Fibroblast of skin of abdomen (primary cell): ENCODE measurements at regions not wholly inside any gene's neighbourhood (a gene's known extent, or its start where the extent isn't known, plus 50 kb on each side); places are given as distances from the start of the nearest gene placed in this dataset.
"Not testable (repeated sequence)": the region's sequence is repeated elsewhere in the genome, so short reads cannot be mapped to it uniquely, and the experiment has no call there.

Experiments used
- DNase-seq: peaks from one replicate; pipeline ENCODE4 v3.0.0-alpha.2; 2013

- DNase-seq: no peak
Observed at GRCh38 chr3:193803288-193803687, 210.3 kb downstream of the OPA1 start.

GRCh38 chr3:193805448-193805847 is 212.4 kb downstream of the OPA1 start:
- peak; percentile 95 for DNase-seq

GRCh38 chr3:193808317-193808716 is 215.3 kb downstream of the OPA1 start:
- no peak for DNase-seq

- DNase-seq: no peak
Observed at GRCh38 chr3:193809106-193809505, 216.1 kb downstream of the OPA1 start.

GRCh38 chr3:193812078-193812725 is 219.2 kb downstream of the OPA1 start:
- DNase-seq: no peak

- no peak for DNase-seq
Observed at GRCh38 chr3:193812791-193813500, 219.9 kb downstream of the OPA1 start.

GRCh38 chr3:193813501-193813830 is 220.5 kb downstream of the OPA1 start:
- no peak for DNase-seq

- DNase-seq: no peak
Observed at GRCh38 chr3:193814166-193814892, 221.3 kb downstream of the OPA1 start.

GRCh38 chr3:193815246-193816027 is 222.4 kb downstream of the OPA1 start:
- DNase-seq: no peak

- DNase-seq: no peak
Observed at GRCh38 chr3:193816028-193816395, 223.0 kb downstream of the OPA1 start.

GRCh38 chr3:193816656-193817311 is 223.8 kb downstream of the OPA1 start:
- DNase-seq: peak; percentile 44

- DNase-seq: no peak
Observed at GRCh38 chr3:193819117-193820010, 226.4 kb downstream of the OPA1 start.

- DNase-seq: no peak
Observed at GRCh38 chr3:193821151-193821668, 228.2 kb downstream of the OPA1 start.

- peak; percentile 96 for DNase-seq
Observed at GRCh38 chr3:193822492-193823212, 229.6 kb downstream of the OPA1 start.

GRCh38 chr3:193823213-193823605 is 230.2 kb downstream of the OPA1 start:
- DNase-seq: not testable (repeated sequence)

GRCh38 chr3:193824365-193824764 is 231.4 kb downstream of the OPA1 start:
- no peak for DNase-seq

- no peak for DNase-seq
Observed at GRCh38 chr3:193825617-193826016, 232.6 kb downstream of the OPA1 start.

GRCh38 chr3:193826159-193826795 is 233.3 kb downstream of the OPA1 start:
- peak; percentile 68 for DNase-seq

- no peak for DNase-seq
Observed at GRCh38 chr3:193827040-193827669, 234.1 kb downstream of the OPA1 start.
